ENCODE measurements at regions not wholly inside any gene's neighbourhood (a gene's known extent, or its start where the extent isn't known, plus 50 kb on each side); places are given as distances from the start of the nearest gene placed in this dataset.
"Not testable (repeated sequence)": the region's sequence is repeated elsewhere in the genome, so short reads cannot be mapped to it uniquely, and the experiment has no call there.

DNA sequence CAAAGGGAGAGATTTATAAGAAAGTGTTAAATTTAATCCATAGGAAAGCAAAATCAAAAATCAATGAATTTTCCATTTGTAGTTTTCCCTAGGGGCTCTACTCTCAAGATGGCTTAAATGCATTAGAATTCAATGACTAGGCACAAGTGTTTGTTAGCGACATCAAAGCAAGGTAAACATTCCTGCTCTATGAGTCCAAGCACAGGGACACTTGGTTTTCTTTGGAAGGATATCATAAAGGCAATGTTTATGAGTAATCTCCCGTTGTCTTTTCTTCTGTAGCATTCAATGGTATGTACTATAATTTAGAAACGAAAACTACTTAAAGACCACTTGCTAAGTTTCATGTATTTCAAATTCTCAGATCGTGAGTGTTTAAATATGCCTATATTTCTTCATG lies 54.8 kb upstream of the ZNF717 start:
- not testable (repeated sequence) for DNase-seq (ENCODE audit: low read depth in 2 of 2)

DNA sequence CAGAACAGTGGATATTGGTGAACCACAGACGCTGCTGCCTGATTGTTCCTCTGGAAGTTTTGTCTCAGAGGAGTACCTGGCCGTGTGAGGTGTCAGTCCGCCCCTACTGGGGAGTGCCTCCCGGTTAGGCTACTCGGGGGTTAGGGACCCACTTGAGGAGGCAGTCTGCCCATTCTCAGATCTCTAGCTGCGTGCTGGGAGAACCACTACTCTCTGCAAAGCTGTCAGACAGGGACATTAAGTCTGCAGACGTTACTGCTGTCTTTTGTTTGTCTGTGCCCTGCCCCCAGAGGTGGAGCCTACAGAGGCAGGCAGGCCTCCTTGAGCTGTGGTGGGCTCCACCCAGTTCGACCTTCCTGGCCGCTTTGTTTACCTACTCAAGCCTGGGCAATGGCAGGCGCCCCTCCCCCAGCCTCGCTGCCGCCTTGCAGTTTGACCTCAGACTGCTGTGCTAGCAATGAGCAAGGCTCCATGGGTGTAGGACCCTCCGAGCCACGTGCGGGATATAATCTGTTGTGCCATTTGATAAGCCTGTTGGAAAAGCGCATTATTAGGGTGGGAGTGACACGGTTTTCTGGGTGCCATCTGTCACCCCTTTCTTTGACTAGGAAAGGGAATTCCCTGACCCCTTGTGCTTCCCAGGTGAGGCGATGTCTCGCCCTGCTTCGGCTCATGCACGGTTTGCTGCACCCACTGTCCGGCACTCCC lies 65.1 kb upstream of the ZNF717 start:
- DNase-seq (ENCODE audit: low read depth in 2 of 2), result not testable (repeated sequence)

DNA sequence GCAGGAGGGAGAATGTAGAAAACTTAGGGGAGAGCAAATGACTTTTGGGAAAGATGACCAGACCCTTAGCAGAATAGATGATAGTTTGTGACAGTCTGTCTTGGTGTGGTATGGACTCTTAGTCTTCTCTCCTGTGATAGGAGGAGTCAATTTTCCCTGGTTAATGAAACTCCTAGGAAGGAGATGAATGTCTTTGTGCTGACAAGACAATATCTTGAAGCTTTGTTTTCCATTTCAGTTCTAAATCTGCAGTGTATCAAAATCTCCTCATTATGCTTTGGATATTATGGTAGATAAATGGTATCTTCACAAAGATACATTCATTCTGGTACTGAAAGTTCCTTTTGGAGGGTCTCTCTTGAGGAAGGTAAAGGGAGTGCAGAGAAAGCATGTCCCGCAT lies 77.8 kb upstream of the ZNF717 start:
- DNase-seq (ENCODE audit: low read depth in 2 of 2), result no peak

DNA sequence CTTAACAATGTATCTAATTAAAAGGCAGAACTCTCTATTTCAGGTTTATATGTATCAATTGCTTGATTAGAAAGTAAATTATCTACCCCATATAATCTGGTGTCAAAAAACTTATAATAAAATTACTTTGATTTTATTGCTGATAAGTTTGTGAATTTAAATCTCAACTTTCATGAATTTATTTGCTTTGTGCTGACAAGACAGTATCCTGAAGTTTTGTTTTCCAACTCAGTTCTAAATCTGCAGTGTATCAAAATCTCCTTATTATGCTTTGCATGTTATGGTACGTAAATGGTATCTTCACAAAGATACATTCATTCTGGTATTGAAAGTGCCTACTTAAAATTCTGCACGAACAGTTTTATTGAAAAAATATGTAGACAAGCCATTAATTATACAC lies 78.5 kb upstream of the ZNF717 start:
- no peak for DNase-seq (ENCODE audit: low read depth in 2 of 2)

DNA sequence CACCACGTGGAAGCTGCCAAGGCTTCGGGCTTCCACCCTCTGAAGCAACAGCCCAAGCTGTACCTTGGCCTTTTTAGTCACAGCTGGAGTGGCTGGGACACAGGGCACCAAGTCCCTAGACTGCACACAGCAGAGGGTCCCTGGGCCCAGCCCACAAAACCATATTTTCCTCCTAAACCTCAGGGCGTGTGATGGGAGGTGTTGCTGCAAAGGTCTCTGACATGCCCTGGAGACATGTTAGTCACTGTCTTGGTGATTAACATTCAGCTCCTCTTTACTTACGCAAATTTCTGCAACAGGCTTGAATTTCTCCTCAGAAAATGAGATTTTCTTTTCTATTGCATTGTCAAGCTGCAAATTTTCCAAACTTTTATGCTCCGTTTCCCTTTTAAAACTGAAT lies 98.4 kb upstream of the ZNF717 start:
- DNase-seq (ENCODE audit: low read depth in 2 of 2), result not testable (repeated sequence)

DNA sequence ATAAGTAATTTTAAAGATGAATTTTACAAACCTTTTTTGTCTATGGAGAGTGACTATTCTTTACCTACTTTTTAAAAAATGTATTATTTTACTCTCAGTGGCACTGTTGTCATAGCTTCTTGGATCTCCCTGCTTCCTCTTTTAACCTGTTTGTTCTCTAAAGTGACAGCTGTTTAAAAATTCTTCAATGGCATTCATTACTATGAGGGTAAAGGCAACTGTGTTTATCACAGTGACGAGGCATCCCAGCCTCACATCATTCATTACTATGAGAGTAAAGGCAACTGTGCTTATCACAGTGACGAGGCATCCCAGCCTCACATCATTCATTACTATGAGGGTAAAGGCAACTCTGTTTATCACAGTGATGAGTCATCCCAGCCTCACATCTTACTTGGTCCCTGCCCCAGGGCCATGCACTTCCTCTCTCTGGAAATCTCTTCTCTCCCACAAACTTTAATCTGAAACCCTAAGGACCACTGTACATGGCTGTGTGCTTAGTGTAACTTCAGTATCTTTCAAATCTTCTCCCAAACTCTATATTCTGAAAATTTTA lies 101.7 kb upstream of the ZNF717 start:
- DNase-seq (ENCODE audit: low read depth in 2 of 2), result no peak

DNA sequence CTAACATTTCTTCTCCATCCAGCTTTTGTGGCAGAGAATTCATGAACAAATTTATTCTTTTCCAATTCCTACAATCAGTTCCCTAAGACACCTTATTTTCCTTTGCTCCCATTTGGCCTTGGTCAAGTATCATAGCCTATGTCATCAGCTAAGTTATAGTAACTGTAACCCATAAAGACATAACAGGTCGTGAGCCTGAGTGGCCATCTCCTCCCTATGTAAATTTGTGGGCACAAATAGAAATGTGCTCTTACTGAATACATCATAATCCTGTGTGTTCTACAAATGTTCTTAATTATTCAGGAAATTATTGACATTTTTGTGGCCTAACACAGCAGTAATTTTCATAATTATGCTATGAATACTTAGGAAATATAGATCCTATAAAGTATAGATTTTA lies 108.9 kb upstream of the ZNF717 start:
- no peak for DNase-seq (ENCODE audit: low read depth in 2 of 2)

DNA sequence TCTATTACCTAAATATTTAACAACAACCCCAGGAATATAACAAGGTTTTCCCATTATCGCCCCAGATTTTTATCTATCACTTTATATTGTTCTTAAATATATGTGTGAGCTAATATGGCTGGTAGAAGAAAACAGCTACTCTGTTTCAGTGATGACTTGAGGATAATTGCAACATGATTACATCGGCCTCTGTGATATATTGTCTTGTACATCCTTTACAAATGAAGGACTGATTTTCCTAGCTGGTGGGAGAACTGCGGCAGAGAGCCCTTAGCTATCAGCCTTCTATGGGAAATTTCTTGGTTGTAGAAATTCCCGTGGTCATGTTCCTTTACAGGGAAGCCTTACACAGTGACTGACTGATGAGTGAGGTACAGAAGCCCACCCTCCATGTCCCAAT lies 110.9 kb upstream of the ZNF717 start:
- no peak for DNase-seq (ENCODE audit: low read depth in 2 of 2)

DNA sequence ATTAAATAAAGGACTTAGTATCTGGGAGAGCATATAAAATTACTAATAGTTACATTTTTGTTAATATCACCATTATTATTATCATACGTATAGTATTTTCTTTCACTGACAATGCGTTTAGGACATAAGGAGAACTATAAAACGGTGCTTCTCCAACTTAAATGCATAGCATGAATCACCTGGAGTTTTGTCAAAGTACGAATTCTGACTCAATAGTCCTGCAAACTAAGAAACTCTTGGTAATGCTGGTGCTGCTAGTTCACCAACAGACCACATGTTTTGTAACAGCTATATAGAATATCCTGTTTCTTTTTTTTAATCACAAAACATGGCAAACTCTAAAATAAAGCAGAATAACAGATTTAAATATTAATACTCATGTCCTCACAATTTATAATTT lies 116.1 kb upstream of the ZNF717 start:
- DNase-seq (ENCODE audit: low read depth in 2 of 2), result not testable (repeated sequence)

DNA sequence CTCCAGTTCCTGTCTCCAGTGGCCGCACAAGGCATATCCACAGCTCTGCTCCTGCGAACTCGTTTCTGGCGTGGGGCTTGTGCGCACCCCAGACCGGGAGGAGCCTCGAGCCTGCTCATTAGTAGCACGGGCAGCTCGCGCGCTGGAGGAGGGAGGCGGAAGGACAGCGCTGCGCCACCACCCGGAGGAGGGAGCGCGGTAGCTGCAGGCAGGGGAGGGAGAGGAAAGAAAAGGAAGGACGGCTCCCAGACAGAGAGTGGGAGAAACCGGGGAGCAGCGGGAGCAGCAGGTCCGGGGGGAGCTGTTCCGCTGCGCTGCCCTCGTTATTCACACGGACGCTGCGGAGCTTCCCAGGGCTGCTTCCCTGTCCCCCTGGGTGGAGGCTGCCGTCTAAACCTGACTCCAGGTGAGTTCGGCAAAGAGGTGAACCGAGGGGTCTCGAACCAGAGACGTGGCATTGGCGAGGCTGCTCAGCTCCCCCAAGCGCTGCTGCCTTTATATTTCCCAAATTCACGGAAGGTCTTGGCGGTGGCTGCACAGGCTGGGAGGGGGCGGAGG lies 121.3 kb upstream of the ZNF717 start:
- DNase-seq (ENCODE audit: low read depth in 2 of 2), result no peak

DNA sequence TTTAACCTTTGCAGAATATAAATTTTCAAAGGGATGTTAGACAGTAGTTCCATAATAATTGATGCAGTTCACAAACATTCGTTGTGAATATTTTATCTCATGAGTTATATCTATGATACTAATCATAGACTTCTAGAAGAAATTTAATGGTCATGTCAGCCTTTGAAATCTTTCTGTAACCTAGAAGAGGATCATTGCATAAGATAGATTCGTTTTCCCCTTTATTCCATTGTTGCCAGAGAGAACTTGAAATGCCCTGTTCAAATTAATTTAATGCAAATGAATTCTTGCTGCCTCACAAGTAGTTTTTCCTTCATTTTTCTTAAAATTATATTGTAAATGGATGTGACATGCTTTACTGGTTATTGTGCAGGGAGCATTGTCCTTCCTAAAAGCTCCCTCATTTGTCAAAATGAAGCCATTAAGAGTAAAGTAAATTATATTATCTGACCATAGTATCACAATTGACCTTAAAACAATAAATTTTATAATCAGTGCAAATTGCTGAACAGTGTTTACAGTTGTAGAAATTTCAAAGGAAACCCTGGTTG lies 128.5 kb upstream of the ZNF717 start:
- no peak for DNase-seq (ENCODE audit: low read depth in 2 of 2)

DNA sequence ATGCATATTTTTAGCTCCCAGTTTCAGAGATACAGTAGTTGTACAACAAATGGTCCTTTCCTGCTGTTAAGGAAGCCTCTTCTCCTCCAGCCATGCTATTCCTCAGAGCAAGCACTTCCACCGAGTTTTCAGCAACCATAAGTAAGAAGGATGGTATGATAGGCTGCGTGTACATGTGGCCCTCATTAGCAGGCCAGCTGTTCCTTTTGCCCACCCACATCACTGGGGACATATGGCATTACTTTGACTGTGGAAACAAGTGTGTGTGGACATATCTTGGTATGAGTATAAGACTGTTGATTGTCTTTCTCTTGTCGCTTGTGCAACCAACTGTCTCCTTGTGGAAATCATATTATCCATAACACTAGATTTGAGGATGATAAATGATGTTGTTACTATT lies 129.4 kb upstream of the ZNF717 start:
- not testable (repeated sequence) for DNase-seq (ENCODE audit: low read depth in 2 of 2)

DNA sequence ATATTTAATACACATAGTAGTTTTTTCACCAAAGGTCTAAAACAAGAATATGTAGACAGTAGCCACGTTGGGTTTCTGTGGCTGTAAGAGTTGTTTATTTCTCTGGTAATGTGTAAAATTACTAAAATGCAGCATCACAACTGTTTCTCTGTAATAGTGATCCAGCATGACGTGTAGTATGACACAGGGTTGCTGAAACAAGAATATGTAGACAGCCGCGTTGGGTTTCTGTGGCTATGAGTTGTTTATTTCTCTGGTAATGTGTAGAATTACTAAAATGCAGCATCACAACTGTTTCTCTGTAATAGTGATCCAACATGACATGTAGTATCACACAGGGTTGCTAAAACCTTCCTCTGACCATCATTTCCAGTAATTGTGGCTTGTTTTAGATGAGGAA lies 153.6 kb upstream of the ZNF717 start:
- no peak for DNase-seq (ENCODE audit: low read depth in 2 of 2)

DNA sequence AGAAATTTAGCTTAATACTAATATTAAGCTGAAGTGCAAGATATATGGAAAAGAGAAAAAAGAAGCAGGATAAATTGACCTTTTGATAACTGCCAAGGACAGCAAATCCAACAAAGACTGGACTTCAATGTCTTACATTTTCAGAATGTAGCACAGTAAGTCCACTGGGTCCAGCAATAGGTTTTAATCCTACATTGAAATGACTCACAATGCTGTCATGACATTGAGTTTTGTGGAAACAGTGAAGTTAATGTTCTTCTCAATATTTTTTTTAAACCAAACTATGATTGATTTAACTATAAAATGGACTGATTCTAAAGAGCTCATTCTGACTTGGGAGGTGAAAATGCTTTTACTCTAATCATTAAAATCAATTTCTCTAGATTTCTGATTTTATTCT lies 166.6 kb upstream of the ZNF717 start:
- no peak for DNase-seq (ENCODE audit: low read depth in 2 of 2)

DNA sequence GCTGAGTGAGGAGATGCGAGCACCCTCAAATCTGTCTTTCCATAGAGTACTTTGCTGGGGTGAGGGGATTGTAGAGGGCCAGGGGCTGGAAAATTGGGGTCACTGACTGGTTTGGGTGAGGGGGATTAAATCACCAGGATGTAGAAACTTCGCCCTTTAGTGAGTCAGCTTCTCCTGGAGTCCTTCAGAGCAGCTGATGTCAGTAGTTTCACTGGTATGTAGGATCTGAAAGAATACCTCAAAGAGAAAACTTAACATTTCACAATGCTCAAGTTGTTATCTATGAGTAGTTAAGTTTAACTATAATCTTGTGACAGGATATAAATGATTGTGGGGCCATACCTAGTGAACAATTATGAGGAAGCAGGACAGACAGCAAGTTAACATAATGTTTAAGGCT lies 174.7 kb upstream of the ZNF717 start:
- not testable (repeated sequence) for DNase-seq (ENCODE audit: low read depth in 2 of 2)

DNA sequence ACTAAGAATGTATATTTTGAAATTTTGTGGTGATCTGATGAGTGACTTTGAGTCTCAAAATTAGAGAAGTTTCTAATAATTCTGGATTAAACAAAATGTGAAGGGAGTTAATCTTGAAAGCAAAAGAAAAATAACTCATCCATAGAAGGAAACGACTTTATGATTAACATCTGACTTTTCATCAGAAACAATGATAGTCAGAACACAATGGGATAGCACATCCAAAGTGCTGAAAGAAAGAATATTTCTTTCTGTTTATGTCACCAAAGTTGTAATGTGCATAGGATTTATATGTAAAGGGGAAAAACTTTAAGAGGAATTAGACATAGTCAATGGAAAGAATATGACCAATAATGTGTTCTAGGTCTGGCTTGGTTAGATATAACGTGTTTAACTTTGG lies 176.7 kb upstream of the ZNF717 start:
- not testable (repeated sequence) for DNase-seq (ENCODE audit: low read depth in 2 of 2)

DNA sequence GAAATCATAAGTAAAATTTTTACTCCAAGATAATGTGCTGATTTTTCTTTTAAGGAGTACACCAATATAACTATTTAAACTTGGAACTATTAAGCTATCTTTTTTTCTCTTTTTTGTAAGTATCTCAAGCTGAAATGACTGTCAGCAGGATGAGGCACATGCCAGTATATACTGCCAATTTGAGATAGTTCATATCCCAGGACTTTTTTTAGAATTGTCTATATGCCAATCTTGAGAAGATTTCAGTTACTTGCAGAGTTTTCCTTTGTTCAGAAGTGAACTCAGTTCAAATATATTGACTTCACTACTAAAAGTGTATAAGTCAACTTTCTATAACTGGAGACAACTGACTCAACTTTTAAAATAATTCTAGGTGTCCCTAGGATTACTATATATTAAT lies 181.7 kb upstream of the ZNF717 start:
- DNase-seq (ENCODE audit: low read depth in 2 of 2), result no peak

DNA sequence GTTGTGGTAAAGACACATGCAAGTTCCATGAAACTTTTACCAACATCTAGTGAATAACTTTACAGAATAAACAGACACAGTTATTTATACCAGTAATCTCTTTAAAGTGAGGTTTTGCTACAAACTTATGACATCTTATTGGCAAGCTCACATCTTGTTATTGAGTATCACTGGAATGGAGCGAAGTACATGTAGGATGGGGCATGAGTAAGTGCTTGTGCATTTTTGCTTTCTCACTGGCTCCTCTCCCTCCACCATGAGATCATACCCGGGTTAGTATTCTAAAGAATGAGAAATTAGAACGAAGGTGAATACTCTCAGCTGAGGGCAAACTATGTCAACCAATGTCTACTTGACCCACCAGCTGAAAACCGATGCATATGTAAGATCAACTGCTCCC lies 193.3 kb upstream of the ZNF717 start:
- DNase-seq (ENCODE audit: low read depth in 2 of 2), result no peak

DNA sequence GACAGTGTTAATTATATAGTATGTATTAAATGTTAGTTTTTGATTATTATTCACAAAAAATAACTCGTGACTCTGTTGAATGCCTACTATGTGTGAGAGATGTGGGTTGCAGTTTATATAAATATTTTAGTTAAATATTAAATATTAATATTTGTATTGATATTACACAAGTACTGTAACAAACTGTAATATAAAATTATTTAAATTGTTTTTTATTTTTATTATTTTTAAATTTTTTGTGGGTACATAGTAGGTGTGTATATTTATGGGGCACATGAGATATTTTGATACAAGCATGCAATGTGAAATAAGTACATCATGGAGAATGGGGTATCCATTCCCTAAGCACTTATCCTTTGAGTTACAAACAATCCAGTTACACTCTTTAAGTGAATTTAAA lies 196.1 kb upstream of the ZNF717 start:
- no peak for DNase-seq (ENCODE audit: low read depth in 2 of 2)

DNA sequence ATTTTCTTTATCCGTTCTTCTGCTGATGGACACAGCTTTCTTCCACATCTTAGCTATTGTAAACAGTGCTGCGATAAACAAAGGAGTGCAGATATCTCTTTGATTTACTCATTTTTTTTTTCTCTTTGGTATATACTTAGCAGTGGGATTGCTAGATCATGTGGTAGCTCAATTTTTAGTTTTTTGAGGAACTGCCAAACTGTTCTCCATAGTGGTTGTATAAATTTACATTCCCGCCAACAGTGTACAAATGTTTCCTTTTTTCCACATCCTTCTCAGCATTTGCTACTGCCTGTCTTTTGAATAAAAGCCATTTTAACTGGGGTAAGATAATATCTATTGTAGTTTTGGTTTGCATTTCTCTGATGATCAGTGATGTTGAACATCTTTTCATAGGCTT lies 196.8 kb upstream of the ZNF717 start:
- no peak for DNase-seq (ENCODE audit: low read depth in 2 of 2)

DNA sequence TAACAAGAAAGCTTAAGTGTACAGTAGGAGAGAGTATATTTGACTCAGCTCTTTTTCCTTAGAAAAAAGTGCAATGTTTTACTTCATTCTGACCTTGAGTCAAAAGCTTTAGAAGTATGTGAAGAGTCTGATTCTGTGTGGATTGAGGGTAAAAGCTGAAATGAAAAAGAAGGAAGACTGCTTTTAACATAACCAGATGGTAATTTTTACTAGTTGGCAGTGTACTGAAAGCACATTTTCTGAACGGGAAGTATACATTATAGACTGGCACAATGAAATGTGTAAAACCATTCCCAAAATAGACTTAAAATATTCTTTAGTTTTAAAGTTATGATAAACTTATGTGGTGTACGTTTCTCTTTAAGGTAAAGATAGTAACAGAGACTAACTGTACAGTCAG lies 197.8 kb upstream of the ZNF717 start:
- DNase-seq (ENCODE audit: low read depth in 2 of 2), result no peak

DNA sequence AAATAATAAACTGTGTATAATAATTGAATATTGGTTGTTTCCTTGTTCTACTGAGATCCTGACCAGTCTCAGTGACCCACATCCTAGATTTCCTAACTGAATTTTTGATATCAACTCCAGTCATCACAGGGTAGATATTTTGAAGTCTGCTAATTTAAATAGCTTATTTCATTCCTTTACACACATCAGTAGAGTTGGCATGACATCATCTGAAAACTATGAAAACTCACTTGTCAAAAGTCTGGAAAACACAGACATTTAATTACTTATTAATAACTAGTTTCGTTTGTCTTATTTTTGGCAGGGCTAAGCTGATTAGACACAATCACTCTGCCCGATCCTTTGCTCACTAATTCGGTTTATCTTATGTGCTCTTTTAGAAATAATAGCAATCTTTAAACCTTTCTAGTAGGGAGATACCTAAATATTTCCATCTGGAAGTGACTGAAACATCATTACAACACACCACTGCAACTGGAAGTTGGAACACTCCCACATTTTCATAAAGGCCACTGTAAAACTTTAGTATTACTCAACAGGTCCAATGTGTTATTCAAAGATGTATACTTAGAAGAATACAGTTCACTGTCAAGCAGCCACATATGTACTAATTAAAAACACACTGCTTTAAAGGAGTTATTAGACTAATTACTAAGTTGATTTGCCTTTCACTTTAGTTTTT lies 198.4 kb upstream of the ZNF717 start:
- no peak for DNase-seq (ENCODE audit: low read depth in 2 of 2)

DNA sequence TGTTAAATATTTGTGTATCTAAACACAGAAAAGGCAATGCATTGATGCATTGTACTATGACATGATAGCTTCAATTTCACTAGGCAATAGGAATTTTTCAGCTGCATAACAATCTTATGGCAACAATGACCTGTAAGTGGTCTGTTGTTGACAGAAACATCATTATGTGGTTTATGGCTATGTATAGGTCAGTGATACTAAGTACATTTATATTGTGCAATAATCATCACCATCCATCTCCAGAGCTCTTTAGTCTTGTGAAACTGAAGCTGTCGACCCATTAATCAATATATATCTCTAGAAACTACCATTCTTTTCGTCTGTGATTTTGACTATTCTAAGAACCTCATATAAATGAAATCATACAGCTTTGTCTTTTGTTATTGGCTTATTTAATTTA lies 200.1 kb upstream of the ZNF717 start:
- no peak for DNase-seq (ENCODE audit: low read depth in 2 of 2)
